ENCODE measurements at regions not wholly inside any gene's neighbourhood (a gene's known extent, or its start where the extent isn't known, plus 50 kb on each side); places are given as distances from the start of the nearest gene placed in this dataset.

DNA sequence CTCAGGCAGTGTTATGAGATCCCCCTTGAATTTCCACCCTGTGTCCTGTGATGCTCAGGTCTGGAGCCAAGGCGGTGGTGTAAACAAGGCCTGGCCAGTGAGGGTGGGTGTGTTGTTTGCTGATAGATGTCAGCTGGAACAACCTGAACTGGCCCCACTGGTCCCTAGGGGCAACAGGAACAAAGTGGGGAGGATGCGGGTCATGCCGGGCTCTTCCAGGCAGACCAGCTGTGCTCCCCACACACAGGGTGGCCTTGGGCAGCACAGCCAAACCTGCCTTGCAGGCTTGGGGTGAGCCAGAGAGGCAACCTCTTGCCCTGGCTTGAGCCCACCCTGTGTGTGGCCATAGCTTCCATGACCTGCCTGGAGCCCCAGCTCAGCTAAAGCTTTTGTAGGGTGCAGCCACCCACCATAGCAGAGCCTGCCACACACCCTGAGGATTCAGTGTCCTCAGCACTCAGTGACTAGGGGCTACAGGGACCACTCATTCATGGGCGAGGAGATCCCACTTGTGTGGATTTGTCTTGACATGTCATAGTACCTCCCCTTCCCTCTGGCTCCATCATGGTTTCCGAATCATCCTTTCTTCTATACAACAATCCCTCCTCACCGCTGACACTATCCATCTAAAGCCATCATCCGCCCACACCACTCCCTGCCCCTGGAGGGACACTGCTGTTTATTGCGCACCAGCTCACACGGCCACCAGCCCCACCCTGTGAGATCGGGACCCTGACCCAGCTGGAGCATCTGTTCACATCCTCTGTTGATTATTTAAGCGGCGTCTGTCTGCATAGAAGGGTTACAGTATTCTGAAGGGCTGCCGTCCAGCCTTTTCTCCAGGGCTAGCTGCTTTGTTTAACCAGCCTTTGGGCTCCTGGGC lies 268.8 kb downstream of the CYP26B1 start:
- ATAC-seq (ENCODE audit: low FRiP score) (no peak), DNase-seq (ENCODE audit: low spot score) (no peak)
- TF ChIP-seq CTCF (IDR thresholded peaks at IDR 0.05) = no peak

- no peak for ATAC-seq (ENCODE audit: low FRiP score)
- TF ChIP-seq CTCF (IDR thresholded peaks at IDR 0.05) = no peak
- DNase-seq (ENCODE audit: low spot score) = no peak
These were observed 270.0 kb downstream of the CYP26B1 start for GRCh38 chr2:71877636-71878035.

- no peak for TF ChIP-seq CTCF (IDR thresholded peaks at IDR 0.05)
- ATAC-seq (ENCODE audit: low FRiP score) (no peak), DNase-seq (ENCODE audit: low spot score) (no peak)
These were observed 270.9 kb downstream of the CYP26B1 start for GRCh38 chr2:71876542-71877451.

- ATAC-seq (ENCODE audit: low FRiP score) (no peak), DNase-seq (ENCODE audit: low spot score) (no peak)
- TF ChIP-seq CTCF (IDR thresholded peaks at IDR 0.05) = no peak
These were observed 275.1 kb downstream of the CYP26B1 start for GRCh38 chr2:71872466-71873051.

DNA sequence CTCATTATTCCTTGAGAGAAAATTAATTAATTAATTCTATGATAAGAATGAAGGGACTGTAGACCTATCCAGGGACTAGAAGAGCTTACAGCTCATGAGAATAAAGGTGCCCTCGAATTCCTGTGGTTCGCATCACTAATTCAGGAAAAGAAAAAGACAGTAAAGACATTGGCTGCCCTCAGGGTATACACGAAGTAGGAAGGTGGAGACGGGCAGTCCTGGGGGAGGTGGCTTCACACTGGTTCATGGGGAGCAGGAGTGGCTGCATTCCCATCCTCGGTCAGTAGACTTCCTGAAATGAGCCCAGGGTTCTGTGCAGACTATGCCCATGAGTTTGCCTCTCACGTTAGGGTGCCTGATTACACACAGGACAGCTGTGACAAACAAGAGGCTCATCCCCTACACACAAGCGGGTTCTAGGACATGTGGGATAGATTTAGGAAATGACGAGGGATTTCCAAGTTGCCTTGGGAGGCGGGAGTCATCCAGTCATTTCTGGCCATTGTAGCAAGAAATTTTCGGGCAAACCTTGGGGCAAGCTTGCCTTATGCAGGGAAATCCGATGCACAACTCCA lies 282.2 kb downstream of the CYP26B1 start:
- DNase-seq (ENCODE audit: low spot score) (no peak), ATAC-seq (ENCODE audit: low FRiP score) (no peak)
- TF ChIP-seq CTCF (IDR thresholded peaks at IDR 0.05) = no peak

GRCh38 chr2:71864085-71864484 lies 283.6 kb downstream of the CYP26B1 start:
- no peak for ATAC-seq (ENCODE audit: low FRiP score)
- no peak for DNase-seq (ENCODE audit: low spot score)
- TF ChIP-seq CTCF (IDR thresholded peaks at IDR 0.05) = no peak

Data from omental fat pad (tissue), 3 donors.